ENCODE measurements at regions not wholly inside any gene's neighbourhood (a gene's known extent, or its start where the extent isn't known, plus 50 kb on each side); places are given as distances from the start of the nearest gene placed in this dataset.

- TF ChIP-seq POLR2AphosphoS5 (IDR thresholded peaks at IDR 0.05; ENCODE audit: low read depth, low read length), result no peak
- no peak for TF ChIP-seq POLR2A (IDR thresholded peaks at IDR 0.05; ENCODE audit: low read depth, low read length)
- no peak for TF ChIP-seq TAF1 (IDR thresholded peaks at IDR 0.05; ENCODE audit: borderline replicate concordance, low read depth, low read length)
Measured at GRCh38 chrX:144214651-144215050, 330.8 kb downstream of the UBE2NL start.

Measured in GM12892 (cell line).